Stimulated activated CD4-positive, alpha-beta T cell treated with anti-CD3 and anti-CD28 coated beads, Interleukin-12 subunit alpha, Interleukin-12 subunit beta, amount 100 ng/mL, for 48 hours (primary cell): ENCODE measurements at regions not wholly inside any gene's neighbourhood (a gene's known extent, or its start where the extent isn't known, plus 50 kb on each side); places are given as distances from the start of the nearest gene placed in this dataset.
"Not testable (repeated sequence)": the region's sequence is repeated elsewhere in the genome, so short reads cannot be mapped to it uniquely, and the experiment has no call there.

Source experiments
- DNase-seq, 3 donors: peaks; one replicate each; pipeline ENCODE4 v3.0.0-alpha.2; 2020; ENCODE audit warnings: low read depth in 2 of 3, low spot score in 1 of 3

DNA sequence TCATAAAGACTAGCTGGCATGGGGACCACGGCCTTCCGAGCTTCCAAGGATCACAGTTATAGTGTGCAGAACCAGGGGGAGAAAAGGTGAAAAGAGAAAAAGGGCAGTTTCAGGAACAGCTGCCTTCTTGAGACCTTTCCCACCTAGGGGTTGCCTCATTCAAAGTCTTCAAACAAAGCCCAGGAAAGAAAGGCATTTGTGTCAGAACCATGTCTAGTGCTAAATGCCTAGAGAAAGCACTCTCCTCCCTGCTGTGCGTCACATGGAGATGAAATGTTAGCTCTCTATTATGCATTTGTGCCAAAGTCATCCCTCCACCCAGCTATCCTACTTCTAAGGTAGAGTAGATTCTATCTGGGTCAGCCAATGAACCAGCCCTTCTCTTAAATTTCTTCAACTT lies 1037.3 kb upstream of the WWC1 start:
- DNase-seq, result no peak

DNA sequence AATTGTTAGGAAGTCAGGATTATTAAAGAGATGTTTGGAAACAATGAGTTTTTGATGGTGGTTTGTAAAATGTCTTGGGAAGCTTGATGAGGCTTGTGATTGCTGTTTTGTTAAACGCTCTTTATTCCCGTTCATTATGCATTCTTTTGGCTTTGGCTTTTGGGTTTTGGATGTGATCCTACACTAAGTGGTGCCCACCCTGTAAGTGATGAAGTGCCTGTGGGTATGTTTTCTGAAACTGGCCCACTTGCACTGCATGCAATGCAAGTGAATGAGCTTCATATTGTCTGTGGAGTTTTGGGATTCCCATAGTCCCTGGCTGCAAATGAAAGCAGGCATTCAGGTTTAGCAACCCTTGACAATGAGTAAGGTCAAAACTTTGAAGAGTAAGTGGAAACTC lies 1035.5 kb upstream of the WWC1 start:
- DNase-seq, result no peak

DNA sequence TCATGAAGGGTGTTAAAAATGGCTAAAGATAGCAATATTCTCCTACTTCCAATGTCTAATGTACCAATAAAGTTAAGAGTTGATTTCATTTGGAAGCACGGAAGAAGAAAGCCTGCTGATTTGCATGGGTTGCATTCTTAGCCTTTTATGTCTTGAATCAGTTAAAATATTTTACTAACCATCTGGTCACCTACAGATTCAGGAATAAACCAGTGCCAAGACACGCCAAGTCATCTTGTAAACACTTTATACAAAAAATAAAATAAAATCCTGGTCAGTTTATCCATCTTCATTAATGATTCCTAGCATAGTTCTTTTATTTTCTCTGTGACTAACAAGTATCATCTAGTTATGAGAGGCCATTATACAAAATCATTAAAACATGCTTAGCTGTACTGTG lies 1031.6 kb upstream of the WWC1 start:
- no peak for DNase-seq

DNA sequence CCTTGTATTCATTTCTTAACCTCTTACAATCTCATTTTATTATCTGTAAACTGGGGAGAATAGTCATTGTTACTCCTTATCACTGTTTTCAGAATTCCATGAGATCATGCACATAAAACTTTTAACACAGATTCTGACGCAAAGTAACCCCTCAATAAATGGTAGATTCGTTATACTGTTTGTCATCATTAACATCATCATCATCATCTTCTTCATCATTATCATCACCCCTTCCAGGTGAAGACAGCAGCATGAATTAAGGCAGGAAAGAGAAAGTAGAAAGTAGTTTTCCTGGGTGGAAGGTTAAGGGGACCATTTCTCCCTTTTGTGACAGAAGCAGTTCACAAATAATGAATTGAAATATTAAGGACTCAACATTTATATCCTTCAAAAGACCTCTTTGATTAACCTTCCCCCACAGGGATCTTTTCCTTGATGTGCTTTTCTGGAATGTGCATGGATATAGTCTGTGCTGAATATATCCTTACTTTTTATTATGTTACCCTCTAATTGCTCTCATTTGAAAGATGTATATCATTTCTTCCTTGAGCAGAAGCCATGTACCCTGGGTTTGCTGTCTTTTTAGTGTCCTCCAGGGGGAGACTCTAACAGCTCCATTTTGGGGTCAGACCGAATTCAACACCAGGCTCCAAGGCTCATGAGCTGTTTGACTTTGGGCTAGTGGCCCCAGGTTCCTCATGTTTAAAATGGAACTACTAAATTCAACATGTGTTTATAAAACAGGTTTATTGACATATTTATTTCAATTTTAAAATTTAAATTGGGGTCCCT lies 1029.9 kb upstream of the WWC1 start:
- no peak for DNase-seq

DNA sequence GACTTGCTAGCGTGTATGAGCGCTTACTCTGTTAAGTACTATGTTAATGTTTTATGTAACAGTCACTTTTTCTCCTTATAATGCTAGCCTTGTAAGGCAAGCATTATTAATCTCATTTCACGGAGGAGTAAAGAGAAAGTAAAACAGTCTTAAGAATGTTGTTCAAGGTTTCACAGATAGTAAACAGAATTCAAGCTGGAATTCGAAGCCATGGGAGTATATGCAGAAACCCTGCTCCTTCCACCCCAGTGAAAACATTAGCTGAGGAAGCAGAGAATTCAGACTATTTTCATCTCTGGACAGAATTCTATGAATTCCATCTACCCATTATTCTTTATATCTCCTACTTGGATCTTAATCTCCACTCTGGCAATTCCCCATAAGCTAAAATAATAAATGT lies 1028.3 kb upstream of the WWC1 start:
- no peak for DNase-seq

DNA sequence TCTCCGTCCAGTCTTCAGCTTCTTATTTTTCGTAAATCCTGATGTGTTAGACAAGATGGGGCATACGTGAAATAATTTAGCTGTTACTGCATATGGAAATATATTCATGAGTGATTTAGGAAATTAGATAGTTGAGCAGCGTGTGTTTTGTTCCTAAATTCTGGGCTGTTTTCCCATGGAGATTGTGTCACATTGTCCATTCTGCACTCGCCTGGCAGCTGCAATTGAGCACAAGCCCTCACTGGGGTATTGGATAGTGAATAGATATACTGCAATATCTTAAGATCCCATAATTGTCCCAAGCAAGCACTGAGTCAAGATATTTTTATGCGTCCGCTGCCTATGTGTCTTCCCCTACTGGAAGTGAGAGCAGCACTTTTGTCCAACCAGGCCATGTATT lies 1027.1 kb upstream of the WWC1 start:
- no peak for DNase-seq

DNA sequence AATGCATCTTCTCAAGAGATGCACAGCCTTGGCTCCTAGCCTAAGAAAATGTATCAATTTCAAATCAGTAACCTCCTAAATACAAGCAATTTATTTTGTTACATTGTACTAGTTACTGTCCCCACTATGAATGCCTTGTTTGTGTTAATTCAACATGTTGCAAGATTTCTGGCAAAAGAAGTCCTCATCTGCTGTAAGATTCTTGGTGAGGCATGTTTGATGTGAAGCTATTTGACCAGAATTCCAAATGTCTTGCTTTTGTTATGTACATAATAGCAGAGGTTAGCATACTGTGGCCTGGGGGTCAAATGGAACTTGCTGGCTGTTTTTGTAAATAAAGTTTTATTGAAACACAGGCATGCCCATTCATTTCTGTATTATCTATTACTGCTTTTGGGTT lies 1023.1 kb upstream of the WWC1 start:
- DNase-seq, result no peak

DNA sequence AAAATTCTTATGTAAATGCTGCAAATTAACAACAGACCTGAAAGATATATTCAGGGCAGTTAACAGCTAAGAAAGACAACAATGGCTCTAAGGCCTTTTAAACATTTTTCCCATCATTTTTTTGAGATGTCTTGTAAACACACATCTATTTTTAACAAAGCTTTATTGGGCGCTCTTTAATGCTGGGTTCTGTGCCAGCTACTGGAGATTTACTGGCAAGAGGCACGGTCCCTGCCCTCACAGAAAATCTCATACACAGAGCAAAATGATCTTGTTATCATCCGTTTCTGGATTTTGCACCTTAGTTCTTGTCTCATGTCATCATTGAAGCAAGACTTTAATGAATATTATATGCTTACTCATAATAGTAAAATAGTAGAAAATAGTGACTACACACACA lies 1022.3 kb upstream of the WWC1 start:
- DNase-seq, result no peak

DNA sequence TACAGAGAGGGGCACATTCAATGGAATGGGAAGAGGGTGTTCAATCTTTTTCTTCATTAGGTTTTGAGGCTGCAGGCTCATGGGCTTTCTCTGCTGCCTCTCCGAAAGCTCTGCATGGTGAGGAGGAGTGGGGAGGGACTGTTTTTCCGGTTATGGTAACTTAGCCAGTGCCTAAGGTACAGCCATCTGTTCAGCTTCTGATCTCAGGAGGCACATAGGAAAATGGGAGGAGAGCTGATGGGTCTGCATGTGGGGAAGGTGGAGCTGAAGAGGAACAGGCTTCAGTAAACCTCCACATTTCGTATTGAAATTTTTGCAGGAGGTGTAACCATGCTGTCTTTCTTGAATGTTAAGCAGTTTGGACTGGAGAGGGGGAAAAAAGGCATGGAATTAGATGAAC lies 1020.4 kb upstream of the WWC1 start:
- no peak for DNase-seq

DNA sequence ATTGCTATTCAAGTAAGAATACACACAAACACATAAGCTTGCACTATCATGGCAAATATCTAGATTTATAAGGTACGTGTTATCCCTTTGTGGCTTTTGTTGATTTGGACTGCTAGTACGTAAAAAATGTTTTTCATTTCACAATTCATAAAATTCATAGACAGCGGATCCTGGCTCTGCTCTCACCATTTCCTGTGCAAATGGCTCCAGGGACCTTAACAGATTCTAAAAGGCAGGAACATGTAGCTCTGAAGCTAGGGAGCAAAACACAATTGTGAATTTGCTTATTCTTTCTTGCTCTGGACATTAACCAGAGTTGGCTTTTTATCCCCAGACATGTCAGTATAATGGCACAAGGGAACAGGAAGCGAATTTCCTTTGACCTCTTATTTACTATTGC lies 1019.9 kb upstream of the WWC1 start:
- DNase-seq, result no peak

DNA sequence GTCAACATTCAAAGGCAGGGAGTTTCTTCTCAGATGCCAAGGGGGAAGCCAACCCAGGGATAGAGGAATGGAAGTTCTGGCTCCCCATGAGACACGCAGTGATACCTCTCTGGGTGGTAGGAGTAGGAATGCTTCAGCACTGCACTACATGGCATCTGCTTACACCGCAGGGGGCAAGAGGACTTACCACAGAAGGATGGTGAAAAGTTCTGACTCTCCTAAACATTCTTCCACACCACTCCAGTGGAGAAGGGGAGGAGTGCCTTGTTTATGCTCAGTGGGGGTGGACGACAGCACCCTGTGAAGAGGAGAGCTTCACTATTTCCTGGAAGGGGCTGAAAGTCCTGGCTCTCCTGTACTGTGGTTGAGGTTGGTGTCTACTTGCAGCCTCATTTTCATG lies 1011.3 kb upstream of the WWC1 start:
- no peak for DNase-seq

DNA sequence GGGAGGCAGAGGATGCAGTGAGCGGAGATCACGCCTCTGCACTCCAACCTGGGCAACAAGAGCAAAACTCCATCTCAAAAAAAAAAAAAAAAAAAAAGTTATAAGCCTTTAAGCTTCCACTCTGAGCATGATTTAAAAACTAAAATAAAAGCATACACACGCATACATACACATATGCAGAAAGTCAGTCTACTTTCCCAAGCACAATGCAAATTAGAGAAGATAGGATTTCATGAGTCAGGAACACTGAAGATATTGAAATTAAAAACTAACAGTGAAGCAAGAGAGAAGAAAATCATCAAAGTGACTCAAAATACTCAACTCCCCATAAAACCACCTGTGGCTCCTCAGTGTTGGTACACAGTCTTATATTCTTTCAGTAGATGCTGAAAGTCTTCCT lies 1009.5 kb upstream of the WWC1 start:
- DNase-seq, result no peak

DNA sequence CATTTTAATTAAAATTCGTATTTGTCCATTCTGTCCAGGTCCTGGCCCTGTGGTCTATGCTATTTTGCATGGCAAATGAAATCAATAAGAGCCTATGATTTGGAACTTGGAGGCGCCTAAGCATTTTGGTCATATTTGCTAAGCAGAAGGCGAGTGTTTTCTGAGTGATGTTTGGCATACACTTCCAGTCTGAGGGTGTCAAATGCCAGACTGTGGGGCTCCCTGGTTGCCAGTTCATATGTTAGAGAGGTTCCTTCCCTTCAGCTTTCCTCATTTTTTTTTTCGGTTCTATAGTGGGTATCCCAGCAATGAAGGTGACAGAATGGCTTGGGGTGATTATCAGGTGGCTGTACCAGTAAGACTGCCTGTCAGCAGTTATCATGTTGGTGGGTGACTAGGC lies 1007.8 kb upstream of the WWC1 start:
- DNase-seq, result no peak

DNA sequence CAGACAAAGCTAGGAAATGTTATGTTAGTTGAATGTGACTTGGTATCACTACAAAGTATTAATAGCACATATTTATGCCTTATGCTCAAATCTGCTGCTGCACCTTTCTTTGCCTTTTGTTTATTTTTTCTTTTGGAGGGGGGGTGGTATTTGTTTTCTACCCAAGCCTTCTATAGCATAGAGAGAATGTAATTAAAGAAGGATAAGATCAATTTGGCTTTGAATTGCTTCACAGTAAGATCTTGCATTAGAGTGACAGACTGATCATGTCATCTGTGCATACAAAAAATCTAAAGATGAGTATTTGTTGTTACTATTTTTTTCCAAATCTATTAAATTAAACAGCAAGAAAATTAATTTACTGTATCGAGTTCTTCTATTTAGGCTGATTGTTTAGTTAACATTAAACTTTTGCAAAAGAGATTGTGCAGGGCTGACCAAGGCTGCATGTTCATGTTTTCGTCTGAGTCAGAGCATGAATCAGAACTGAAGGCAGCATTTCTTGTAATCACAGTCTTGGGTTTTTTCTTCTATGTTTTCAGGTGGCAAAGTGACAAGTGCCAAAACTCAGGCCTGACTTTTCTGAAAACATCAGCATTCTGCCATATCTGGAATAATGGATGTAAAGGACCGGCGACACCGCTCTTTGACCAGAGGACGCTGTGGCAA lies 1007.1 kb upstream of the WWC1 start:
- no peak for DNase-seq

DNA sequence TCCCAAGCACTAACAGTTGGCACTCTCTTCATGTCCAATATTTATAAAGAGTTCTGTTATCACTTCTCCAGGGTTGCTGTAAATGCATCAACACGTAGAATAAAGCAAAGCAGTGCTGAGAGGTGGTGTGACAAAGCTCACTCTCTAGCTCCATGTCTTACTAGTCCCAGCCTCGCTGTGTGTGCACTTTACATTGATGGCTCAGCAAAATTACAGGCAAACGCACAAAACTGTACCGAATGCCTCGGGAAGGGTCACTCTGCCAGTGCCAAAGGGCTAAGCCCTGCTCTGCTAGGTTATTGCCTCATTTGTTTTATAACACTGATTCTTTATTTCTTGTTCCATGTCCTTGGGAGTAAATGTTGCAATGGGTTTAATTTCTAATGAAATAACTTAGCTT lies 1005.9 kb upstream of the WWC1 start:
- DNase-seq, result no peak

DNA sequence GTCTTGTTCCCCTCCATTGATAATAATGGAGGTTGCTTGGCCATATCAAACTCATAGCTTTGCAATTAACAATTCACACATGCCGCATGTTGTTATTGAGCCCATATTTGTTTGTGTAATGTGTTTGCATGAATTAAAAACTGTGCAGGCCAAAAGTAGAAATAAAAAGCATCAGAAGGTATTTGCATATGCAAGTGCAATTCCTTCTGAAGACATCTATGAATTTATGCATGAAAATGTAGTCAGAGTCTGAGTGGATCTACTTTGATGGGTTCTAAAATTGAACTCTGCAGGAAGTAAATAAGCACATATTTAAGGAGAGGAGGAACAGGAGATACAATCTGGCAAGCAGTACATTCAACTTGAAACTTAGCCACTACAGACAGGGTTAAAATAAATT lies 1004.6 kb upstream of the WWC1 start:
- no peak for DNase-seq

DNA sequence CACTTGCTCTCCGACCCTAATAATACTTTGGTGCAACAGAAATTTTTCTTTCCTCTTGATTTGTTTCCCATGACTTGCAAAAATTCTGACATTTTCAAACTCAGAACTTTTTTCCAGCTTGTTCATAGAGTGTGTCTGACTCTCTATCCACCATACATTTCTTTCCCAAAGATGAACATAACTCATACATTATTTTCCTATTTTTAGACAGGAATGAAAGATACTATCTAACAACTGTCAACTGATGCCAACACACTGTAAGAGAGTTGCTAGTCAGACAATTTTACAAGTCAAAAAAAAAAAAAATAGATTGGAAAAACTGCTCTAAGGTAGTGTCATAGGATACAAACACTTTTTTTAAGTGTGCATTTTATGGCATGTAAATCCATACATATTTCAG lies 1001.0 kb upstream of the WWC1 start:
- DNase-seq, result no peak

DNA sequence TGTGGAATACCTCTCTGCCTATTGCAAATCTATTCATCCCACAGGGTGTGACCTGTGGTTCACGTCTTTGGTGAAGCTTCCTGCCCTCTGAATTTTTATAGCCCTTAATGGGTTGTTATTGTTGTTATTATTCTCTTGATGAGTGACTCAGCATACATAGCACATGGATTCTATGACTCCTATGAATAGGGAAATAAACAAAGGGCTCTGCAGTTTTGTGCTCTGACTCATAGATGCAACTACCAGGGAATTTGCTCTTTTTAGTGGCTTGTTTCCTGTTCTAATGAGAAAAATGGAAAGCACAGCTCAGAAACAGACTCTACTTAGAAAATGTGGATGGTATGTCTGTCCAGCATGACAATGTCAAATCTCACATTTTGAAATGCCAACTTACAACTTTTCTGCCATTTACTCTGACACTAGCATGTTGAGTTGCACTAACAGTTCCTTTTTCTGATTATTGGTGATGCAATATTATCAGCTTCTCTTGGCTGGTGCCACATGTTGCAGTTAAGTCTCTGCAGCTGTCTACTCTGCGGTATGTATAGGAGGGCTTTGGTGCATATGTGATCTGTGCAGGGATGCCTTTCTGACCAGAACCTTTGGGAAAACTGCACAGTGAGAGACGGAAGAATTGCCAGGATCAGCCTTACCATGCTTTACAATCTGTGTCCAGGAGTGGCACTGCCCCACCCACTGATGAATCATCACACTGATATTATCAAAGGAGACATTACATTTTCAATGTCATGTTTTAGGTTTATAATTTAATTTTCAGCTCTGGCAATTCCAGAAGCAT lies 996.4 kb upstream of the WWC1 start:
- no peak for DNase-seq

DNA sequence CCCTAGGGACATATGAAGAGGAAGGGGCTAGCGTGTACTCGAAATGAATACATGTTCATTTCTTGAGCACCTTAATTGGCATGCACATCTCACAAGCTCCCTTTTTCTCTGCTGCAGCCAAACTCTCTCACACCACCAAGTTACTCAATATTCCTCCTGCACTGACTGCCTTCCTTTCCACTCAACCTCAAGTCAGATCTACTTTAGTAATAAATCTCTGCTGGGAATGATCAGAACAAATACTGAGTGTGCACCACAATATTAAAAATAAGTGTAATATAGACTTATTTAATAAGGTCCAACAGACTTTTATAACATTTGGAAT lies 995.8 kb upstream of the WWC1 start:
- no peak for DNase-seq

DNA sequence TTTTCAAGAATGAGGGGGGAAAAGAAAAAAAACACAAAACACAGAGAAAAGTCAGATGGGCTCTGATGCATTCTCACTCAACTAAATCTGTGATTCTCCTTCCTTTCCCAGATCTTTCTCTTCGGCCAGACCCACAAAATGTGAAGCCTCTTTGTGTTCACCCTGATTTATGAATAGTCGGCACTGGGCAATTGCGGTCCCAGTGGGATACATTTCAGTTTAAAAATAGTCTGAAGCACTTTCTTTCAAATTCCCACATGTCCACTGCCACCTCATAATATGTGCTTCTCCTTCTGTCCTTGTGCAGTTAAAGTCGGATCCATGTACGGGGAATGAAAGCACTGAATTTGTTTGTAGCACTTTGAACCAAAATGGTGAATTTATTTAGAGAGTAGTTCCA lies 995.4 kb upstream of the WWC1 start:
- DNase-seq, result no peak

DNA sequence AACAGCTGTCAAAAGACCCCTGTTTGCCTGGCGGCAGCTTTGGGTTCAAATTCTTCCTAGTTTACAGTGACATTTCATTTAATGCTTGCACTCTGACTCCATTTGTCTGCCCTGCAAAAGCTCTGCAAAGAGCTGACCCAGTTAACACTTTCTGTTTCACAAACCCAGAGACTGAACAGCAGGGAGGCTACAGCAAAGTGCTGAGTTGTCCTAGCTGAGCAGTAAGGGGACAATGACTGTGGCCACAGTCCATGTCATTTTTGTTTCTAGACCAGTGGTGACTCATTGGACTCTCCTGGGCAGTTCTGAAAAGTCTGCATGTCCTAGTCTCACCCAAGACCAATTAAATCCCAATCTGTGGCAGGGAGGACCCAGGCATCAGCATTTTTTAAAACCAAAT lies 994.8 kb upstream of the WWC1 start:
- no peak for DNase-seq

DNA sequence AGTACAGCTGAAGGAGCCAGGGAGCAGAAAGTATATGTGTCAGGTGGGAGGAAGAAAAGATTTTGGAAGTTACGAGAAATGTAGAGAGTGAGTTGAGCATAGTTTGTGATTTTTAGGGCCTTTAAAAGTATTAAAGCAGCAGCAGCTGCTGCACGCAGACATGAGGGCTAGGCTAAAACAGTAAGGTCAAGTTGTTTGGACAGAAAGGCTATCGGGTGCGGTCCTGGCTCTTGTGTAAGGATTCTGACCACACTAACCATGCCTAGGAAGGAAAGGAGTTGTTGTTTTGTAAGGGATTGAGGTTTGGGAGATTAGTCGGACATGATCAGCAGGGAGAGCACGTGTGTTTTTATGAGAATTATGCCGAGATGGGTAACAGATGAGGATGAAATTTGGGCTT lies 991.6 kb upstream of the WWC1 start:
- DNase-seq, result not testable (repeated sequence)
